ENCODE measurements at regions not wholly inside any gene's neighbourhood (a gene's known extent, or its start where the extent isn't known, plus 50 kb on each side); places are given as distances from the start of the nearest gene placed in this dataset.

GRCh38 chr9:71594541-71594940 is 173.8 kb downstream of the CEMIP2 start:
- Histone ChIP-seq H2AFZ (ENCODE audit: low read depth, low read length) (no peak overlapping the region), H3K27ac (ENCODE audit: low read depth, low read length) (no peak overlapping the region), H4K20me1 (ENCODE audit: insufficient read depth, low read length) (no peaks in the 10 kb centered on the region), H3K27me3 (ENCODE audit: insufficient read depth, low read length) (no peaks in the 10 kb centered on the region), H3K4me1 (ENCODE audit: insufficient read depth, low read length) (peaks cover 3% of the 10 kb centered on the region), H3K4me3 (ENCODE audit: insufficient read depth, low read depth, low read length) (no peak overlapping the region), H3K9ac (ENCODE audit: low read length) (no peak overlapping the region), H3K79me2 (ENCODE audit: insufficient read depth, low read length) (no peaks in the 10 kb centered on the region), H3K9me3 (ENCODE audit: insufficient read depth, low read depth, low read length) (no peaks in the 10 kb centered on the region), H3K4me2 (ENCODE audit: low read length) (no peak overlapping the region), H3K36me3 (ENCODE audit: insufficient read depth, low read length) (no peaks in the 10 kb centered on the region)
- Mint-ChIP-seq H3K9me3 (ENCODE audit: unreplicated experiment) (peaks cover 6% of the 10 kb centered on the region), H3K27me3 (ENCODE audit: low read depth, unreplicated experiment) (no peaks in the 10 kb centered on the region), H3K4me3 (ENCODE audit: unreplicated experiment) (no peak overlapping the region), H3K4me1 (ENCODE audit: low read depth, unreplicated experiment) (peaks cover 8% of the 10 kb centered on the region), H3K27ac (ENCODE audit: unreplicated experiment) (no peak overlapping the region), H3K36me3 (ENCODE audit: low read depth, unreplicated experiment) (no peaks in the 10 kb centered on the region)
- FAIRE-seq, result no peak
- no peak for DNase-seq (ENCODE audit: low read depth)
- no peak for TF ChIP-seq EZH2 (IDR thresholded peaks at IDR 0.05; ENCODE audit: insufficient read depth, low read length)
- TF ChIP-seq CTCF (IDR thresholded peaks at IDR 0.05; ENCODE audit: insufficient read depth, low read depth, low read length), result no peak

- H3K27me3 Mint-ChIP-seq (ENCODE audit: low read depth, unreplicated experiment), result no peaks in the 10 kb centered on the region
- no peak overlapping the region for H3K27ac ChIP-seq (ENCODE audit: low read depth, low read length)
- H3K27me3 ChIP-seq (ENCODE audit: insufficient read depth, low read length), result no peaks in the 10 kb centered on the region
- no peak overlapping the region for H2AFZ ChIP-seq (ENCODE audit: low read depth, low read length)
- DNase-seq (ENCODE audit: low read depth), result peak; percentile 20
- no peak overlapping the region for H3K9ac ChIP-seq (ENCODE audit: low read length)
- H3K4me1 ChIP-seq (ENCODE audit: insufficient read depth, low read length), result peaks cover 3% of the 10 kb centered on the region
- no peak overlapping the region for H3K4me3 Mint-ChIP-seq (ENCODE audit: unreplicated experiment)
- TF ChIP-seq EZH2 (IDR thresholded peaks at IDR 0.05; ENCODE audit: insufficient read depth, low read length) (no peak), CTCF (IDR thresholded peaks at IDR 0.05; ENCODE audit: insufficient read depth, low read depth, low read length) (no peak)
- no peak overlapping the region for H3K27ac Mint-ChIP-seq (ENCODE audit: unreplicated experiment)
- H3K36me3 ChIP-seq (ENCODE audit: insufficient read depth, low read length), result no peaks in the 10 kb centered on the region
- no peak overlapping the region for H3K4me3 ChIP-seq (ENCODE audit: insufficient read depth, low read depth, low read length)
- no peaks in the 10 kb centered on the region for H3K9me3 ChIP-seq (ENCODE audit: insufficient read depth, low read depth, low read length)
- H3K9me3 Mint-ChIP-seq (ENCODE audit: unreplicated experiment), result peaks cover 3% of the 10 kb centered on the region
- H3K4me2 ChIP-seq (ENCODE audit: low read length), result no peak overlapping the region
- H3K79me2 ChIP-seq (ENCODE audit: insufficient read depth, low read length), result no peaks in the 10 kb centered on the region
- H3K4me1 Mint-ChIP-seq (ENCODE audit: low read depth, unreplicated experiment), result peaks cover 14% of the 10 kb centered on the region
- no peak for FAIRE-seq
- no peaks in the 10 kb centered on the region for H3K36me3 Mint-ChIP-seq (ENCODE audit: low read depth, unreplicated experiment)
- H4K20me1 ChIP-seq (ENCODE audit: insufficient read depth, low read length), result no peaks in the 10 kb centered on the region
These were observed 175.9 kb downstream of the CEMIP2 start for GRCh38 chr9:71592400-71592799.

- H4K20me1 ChIP-seq (ENCODE audit: insufficient read depth, low read length), result no peaks in the 10 kb centered on the region
- H3K79me2 ChIP-seq (ENCODE audit: insufficient read depth, low read length), result no peaks in the 10 kb centered on the region
- no peak for TF ChIP-seq CTCF (IDR thresholded peaks at IDR 0.05; ENCODE audit: insufficient read depth, low read depth, low read length)
- no peak for TF ChIP-seq EZH2 (IDR thresholded peaks at IDR 0.05; ENCODE audit: insufficient read depth, low read length)
- H3K4me2 ChIP-seq (ENCODE audit: low read length), result no peak overlapping the region
- no peak for FAIRE-seq
- no peak overlapping the region for H3K27ac Mint-ChIP-seq (ENCODE audit: unreplicated experiment)
- H3K36me3 ChIP-seq (ENCODE audit: insufficient read depth, low read length), result no peaks in the 10 kb centered on the region
- H3K27ac ChIP-seq (ENCODE audit: low read depth, low read length), result no peak overlapping the region
- H3K4me3 ChIP-seq (ENCODE audit: insufficient read depth, low read depth, low read length), result no peak overlapping the region
- peaks cover 3% of the 10 kb centered on the region for H3K9me3 Mint-ChIP-seq (ENCODE audit: unreplicated experiment)
- H3K27me3 Mint-ChIP-seq (ENCODE audit: low read depth, unreplicated experiment), result no peaks in the 10 kb centered on the region
- no peak overlapping the region for H3K4me3 Mint-ChIP-seq (ENCODE audit: unreplicated experiment)
- H3K4me1 ChIP-seq (ENCODE audit: insufficient read depth, low read length), result peaks cover 3% of the 10 kb centered on the region
- no peak overlapping the region for H2AFZ ChIP-seq (ENCODE audit: low read depth, low read length)
- H3K4me1 Mint-ChIP-seq (ENCODE audit: low read depth, unreplicated experiment), result peaks cover 14% of the 10 kb centered on the region
- no peak for DNase-seq (ENCODE audit: low read depth)
- H3K9me3 ChIP-seq (ENCODE audit: insufficient read depth, low read depth, low read length), result no peaks in the 10 kb centered on the region
- H3K27me3 ChIP-seq (ENCODE audit: insufficient read depth, low read length), result no peaks in the 10 kb centered on the region
- no peaks in the 10 kb centered on the region for H3K36me3 Mint-ChIP-seq (ENCODE audit: low read depth, unreplicated experiment)
- H3K9ac ChIP-seq (ENCODE audit: low read length), result no peak overlapping the region
These were observed 178.0 kb downstream of the CEMIP2 start for GRCh38 chr9:71590362-71590761.
